Coronary artery (tissue), 2 donors: ENCODE measurements at regions not wholly inside any gene's neighbourhood (a gene's known extent, or its start where the extent isn't known, plus 50 kb on each side); places are given as distances from the start of the nearest gene placed in this dataset.

ENCODE experiments used
- DNase-seq: peaks from one replicate; pipeline ENCODE4 v3.0.0-alpha.2; 2017; ENCODE audit warnings: low spot score
- H3K27ac ChIP-seq, 2 donors: fragments of 200-600 bp; sonication (generic); one replicate each; pipeline ENCODE4 v1.5.1; 2016 to 2019
- H3K4me3 ChIP-seq: fragments of 200-600 bp; sonication (generic); 2 replicates; pipeline ENCODE4 v1.5.1; 2016; ENCODE audit warnings: mild to moderate bottlenecking, moderate library complexity
- TF ChIP-seq, protein P1 (sequence below): fragments of 200-600 bp; sonication (generic); IDR thresholded peaks from one replicate; pipeline ENCODE4 v1.5.1; 2019; ENCODE audit warnings: antibody characterized with exemption

DNA sequence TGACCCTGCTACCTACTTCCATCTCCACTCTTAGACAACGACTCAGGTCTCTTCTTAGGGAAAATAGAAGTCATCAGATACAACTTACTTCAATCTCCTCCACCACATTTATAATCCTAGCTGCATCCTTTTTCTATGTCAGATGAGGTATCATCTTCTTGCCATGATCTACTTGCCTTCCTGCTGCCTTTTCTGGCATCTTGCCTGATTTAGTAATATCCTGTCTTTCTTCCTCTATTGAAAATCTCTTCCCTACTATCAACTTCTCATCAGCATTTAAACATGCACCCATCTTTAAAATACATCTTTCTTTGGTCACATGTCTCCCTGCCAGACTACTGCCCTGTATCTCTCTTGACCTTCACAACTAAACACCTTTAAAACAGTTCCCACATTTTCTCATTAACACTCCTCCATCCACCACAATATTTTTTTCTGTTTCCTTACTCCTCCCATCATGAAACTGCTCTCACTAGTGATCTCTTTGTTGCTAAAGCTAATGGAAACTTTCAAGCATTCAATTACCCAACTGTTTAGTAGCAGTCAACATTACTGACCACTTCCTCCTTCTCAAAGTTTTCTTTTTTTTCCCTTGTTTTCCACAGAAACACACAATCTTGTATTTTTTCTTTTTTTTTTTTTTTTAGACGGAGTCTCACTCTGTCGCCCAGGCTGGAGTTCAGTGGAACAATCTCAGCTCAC lies 100.8 kb upstream of the CXorf66 start:
- TF ChIP-seq, protein P1, sequence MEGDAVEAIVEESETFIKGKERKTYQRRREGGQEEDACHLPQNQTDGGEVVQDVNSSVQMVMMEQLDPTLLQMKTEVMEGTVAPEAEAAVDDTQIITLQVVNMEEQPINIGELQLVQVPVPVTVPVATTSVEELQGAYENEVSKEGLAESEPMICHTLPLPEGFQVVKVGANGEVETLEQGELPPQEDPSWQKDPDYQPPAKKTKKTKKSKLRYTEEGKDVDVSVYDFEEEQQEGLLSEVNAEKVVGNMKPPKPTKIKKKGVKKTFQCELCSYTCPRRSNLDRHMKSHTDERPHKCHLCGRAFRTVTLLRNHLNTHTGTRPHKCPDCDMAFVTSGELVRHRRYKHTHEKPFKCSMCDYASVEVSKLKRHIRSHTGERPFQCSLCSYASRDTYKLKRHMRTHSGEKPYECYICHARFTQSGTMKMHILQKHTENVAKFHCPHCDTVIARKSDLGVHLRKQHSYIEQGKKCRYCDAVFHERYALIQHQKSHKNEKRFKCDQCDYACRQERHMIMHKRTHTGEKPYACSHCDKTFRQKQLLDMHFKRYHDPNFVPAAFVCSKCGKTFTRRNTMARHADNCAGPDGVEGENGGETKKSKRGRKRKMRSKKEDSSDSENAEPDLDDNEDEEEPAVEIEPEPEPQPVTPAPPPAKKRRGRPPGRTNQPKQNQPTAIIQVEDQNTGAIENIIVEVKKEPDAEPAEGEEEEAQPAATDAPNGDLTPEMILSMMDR, result no peak
- DNase-seq, result no peak
- no peak overlapping the region for H3K27ac ChIP-seq
- H3K4me3 ChIP-seq, result no peak overlapping the region

DNA sequence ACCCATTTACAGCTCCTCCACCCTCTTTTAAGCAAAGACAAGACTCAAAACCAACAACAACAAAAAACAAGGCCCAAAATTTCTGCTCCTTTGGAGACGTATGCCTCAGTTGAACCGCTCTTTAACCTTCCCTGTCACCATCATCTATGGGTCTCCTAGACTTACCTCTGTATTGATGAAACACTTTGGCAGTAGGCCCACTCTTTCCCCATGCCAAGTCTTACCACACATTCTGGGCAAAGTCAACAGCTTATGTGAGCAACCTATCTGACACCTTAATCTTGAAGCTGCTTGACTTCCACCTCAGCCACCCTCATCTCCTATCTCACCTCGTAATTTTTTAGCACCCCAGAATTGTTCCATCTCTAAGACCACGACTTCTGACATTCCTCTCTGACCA lies 99.7 kb upstream of the CXorf66 start:
- TF ChIP-seq, protein P1, result no peak
- H3K27ac ChIP-seq, result no peak overlapping the region
- DNase-seq, result no peak
- H3K4me3 ChIP-seq, result no peak overlapping the region

DNA sequence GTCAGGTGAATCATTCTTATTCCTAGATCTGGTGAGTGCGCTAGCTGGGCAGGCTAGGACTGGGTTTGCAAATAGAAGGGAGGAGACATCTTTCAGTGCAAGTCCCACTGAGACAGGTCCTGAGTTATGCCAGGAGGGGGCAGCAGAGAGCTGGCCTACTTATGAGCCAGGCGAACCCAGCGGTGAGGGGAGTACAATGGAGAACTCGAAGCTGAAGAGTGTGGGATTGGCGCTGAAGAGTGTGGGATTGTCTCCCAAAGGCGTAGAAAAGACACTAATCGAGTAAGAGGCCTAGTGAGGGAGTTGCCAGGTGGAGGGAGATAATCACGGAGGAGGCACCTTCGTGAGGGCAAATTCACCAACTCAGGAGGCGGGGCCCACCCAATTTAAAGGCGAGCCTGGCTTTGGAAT lies 91.7 kb upstream of the CXorf66 start:
- no peak overlapping the region for H3K27ac ChIP-seq
- TF ChIP-seq, protein P1, result peak; percentile 70
- DNase-seq, result no peak
- no peak overlapping the region for H3K4me3 ChIP-seq

DNA sequence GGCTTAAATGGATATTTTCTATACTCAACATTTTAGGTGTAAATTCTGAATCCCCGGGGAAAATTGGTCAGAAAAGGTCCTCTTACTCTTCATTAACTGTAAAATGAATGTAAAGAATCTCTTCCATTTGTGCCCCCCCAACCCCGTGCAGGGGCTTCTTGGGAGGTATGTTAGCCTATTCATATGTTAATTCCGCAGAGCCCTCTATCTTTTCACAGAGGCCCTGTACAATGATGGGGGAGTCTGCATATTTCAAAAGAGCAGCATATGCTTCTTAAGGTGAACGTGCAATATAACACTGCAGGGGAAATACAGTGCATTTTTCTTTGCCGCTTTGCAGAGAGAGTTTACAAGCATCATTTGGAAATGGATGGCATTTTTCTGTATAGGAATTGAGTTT lies 88.5 kb upstream of the CXorf66 start:
- no peak overlapping the region for H3K27ac ChIP-seq
- TF ChIP-seq, protein P1, result no peak
- no peak for DNase-seq
- H3K4me3 ChIP-seq, result no peak overlapping the region

DNA sequence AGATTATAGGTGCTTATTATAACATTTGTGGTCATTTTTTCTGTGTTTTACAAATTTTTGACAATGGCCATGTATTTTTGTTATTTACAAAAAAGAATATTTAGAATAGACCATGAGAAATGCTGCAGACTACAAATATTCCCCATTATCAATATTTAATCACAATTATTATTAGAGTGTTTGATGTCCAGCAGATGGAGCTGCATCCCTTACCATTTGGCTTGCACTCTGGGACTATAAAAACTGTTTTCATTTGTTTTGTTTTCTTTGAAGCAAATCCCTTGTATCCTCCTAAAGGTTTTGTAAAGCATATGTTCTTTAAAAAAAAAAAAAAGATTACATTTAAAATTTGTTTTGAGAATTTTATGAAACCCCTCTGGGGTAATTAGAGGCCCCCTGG lies 85.6 kb upstream of the CXorf66 start:
- Histone ChIP-seq H3K4me3 (no peak overlapping the region), H3K27ac (no peak overlapping the region)
- TF ChIP-seq, protein P1, result no peak
- no peak for DNase-seq

DNA sequence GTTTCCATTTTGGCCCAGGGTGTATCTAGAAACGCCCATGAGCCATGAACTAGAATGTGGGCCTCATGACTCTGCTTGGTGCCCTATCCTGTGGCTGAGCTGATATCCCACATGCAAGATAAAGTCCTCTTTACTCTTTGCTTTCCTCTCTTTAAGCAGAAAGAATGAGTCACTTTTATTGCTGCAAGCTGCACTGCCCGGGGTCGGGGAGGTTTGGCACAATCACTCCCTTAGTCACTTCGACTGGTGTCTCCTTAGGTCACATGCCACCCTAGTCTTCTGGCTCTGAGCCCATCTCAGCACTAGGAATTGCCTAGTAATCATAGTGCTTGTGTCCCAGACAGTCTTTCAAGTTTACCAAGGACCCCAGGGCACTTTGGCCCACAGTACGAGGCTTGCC lies 75.1 kb upstream of the CXorf66 start:
- TF ChIP-seq, protein P1, result no peak
- Histone ChIP-seq H3K4me3 (no peak overlapping the region), H3K27ac (no peak overlapping the region)
- DNase-seq, result no peak

DNA sequence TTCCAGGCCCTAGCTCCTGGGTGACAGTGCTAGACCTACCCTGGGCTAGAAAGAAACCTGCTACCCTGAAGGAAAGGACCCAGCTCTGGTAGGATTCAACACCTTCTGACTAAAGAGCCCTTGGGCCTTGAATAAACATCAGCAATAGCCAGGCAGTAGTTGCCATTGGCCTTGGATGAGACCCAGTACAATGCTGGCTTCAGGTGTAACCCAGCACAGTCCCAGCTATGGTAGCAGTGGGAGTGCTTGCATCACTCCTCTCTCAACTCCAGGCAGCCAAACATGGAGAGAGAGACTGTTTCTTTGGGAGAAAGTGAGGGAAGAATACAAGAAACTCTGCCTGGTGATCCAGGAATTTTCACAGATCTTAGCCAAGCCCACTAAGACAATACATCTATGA lies 73.5 kb upstream of the CXorf66 start:
- TF ChIP-seq, protein P1, result no peak
- no peak for DNase-seq
- H3K4me3 ChIP-seq, result no peak overlapping the region
- H3K27ac ChIP-seq, result no peak overlapping the region
